ENCODE measurements at regions not wholly inside any gene's neighbourhood (a gene's known extent, or its start where the extent isn't known, plus 50 kb on each side); places are given as distances from the start of the nearest gene placed in this dataset.

DNA sequence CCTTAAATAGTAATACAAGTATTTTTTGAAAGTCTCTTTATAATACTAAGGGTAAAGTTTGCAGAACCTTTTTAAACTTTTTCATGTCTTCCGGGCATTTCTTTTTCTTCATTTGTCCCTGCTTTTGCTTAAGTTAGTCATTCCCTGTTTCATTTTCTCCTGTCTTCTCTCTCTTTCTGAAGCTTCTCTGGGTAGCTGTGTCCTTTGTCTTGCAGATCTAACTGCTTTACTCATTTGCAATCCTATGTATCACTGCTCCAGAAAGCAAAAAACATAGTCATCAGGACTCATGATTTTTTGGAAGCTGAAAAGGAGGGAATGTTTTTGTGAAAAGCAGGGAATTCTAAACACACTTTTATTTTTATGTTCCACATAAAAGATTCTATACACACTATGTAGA, 301.7 kb downstream of the MRPS30 start (continued):
- TF ChIP-seq, protein P1, sequence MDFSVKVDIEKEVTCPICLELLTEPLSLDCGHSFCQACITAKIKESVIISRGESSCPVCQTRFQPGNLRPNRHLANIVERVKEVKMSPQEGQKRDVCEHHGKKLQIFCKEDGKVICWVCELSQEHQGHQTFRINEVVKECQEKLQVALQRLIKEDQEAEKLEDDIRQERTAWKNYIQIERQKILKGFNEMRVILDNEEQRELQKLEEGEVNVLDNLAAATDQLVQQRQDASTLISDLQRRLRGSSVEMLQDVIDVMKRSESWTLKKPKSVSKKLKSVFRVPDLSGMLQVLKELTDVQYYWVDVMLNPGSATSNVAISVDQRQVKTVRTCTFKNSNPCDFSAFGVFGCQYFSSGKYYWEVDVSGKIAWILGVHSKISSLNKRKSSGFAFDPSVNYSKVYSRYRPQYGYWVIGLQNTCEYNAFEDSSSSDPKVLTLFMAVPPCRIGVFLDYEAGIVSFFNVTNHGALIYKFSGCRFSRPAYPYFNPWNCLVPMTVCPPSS (IDR thresholded peaks at IDR 0.05), result no peak
- TF ChIP-seq, protein P2, sequence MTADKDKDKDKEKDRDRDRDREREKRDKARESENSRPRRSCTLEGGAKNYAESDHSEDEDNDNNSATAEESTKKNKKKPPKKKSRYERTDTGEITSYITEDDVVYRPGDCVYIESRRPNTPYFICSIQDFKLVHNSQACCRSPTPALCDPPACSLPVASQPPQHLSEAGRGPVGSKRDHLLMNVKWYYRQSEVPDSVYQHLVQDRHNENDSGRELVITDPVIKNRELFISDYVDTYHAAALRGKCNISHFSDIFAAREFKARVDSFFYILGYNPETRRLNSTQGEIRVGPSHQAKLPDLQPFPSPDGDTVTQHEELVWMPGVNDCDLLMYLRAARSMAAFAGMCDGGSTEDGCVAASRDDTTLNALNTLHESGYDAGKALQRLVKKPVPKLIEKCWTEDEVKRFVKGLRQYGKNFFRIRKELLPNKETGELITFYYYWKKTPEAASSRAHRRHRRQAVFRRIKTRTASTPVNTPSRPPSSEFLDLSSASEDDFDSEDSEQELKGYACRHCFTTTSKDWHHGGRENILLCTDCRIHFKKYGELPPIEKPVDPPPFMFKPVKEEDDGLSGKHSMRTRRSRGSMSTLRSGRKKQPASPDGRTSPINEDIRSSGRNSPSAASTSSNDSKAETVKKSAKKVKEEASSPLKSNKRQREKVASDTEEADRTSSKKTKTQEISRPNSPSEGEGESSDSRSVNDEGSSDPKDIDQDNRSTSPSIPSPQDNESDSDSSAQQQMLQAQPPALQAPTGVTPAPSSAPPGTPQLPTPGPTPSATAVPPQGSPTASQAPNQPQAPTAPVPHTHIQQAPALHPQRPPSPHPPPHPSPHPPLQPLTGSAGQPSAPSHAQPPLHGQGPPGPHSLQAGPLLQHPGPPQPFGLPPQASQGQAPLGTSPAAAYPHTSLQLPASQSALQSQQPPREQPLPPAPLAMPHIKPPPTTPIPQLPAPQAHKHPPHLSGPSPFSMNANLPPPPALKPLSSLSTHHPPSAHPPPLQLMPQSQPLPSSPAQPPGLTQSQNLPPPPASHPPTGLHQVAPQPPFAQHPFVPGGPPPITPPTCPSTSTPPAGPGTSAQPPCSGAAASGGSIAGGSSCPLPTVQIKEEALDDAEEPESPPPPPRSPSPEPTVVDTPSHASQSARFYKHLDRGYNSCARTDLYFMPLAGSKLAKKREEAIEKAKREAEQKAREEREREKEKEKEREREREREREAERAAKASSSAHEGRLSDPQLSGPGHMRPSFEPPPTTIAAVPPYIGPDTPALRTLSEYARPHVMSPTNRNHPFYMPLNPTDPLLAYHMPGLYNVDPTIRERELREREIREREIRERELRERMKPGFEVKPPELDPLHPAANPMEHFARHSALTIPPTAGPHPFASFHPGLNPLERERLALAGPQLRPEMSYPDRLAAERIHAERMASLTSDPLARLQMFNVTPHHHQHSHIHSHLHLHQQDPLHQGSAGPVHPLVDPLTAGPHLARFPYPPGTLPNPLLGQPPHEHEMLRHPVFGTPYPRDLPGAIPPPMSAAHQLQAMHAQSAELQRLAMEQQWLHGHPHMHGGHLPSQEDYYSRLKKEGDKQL (CRISPR knock-in tag; IDR thresholded peaks at IDR 0.05; ENCODE audit: low read depth), result no peak
- TF ChIP-seq CCDC6 (CRISPR knock-in tag; IDR thresholded peaks at IDR 0.05), result no peak
- no peak for TF ChIP-seq ZFP90 (CRISPR knock-in tag; IDR thresholded peaks at IDR 0.05; ENCODE audit: borderline replicate concordance)

DNA sequence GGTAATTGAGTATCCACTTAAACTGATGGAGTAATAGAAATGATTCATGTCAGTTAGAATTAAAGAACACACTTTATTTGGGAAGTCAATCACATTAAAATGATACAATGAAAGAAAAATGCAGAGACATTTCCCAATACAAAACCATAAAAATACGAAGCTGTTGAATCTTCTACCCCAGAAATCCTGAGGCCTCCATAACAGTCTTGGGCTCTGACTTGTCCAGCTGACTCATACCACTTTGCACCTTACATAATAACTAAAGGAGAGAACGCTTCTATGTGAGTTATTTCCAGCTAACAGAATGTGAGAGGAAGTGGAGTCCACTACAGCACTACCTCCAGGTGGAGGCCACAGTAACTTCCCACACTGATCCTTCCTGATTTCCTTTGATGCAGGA, 305.0 kb downstream of the MRPS30 start:
- in situ Hi-C loops (cut with HindIII; ENCODE audit: extremely low pct_ligation_motif_present, low pct_unique_long_range_greater_than_20kb) (no loop called here), intact Hi-C loops (cut with micrococcal nuclease; ENCODE audit: unreplicated experiment) (no loop called here)
- Histone ChIP-seq H3K9me3 (ENCODE audit: low read length) (peaks cover 57% of the 10 kb centered on the region), H3K27ac (ENCODE audit: extremely low read length, insufficient read depth, low read length) (no peak overlapping the region), H3K4me3 (replicated peaks in 1 of 3; ENCODE audit: insufficient read depth in 1 of 3, low read depth in 2 of 3, low read length in 3 of 3) (no peak overlapping the region), H3K36me3 (replicated peaks in 1 of 2; ENCODE audit: control insufficient read depth in 1 of 2, insufficient read depth in 2 of 2, low read length in 2 of 2) (no peaks in the 10 kb centered on the region), H3K4me2 (ENCODE audit: low read depth, low read length) (no peak overlapping the region), H4K20me1 (ENCODE audit: insufficient read depth, low read length) (no peaks in the 10 kb centered on the region), H3K9ac (ENCODE audit: insufficient read depth, low read depth, low read length) (no peak overlapping the region), H3K4me1 (ENCODE audit: insufficient read depth, low read length) (no peaks in the 10 kb centered on the region), H3K27me3 (ENCODE audit: control insufficient read depth in 1 of 2, insufficient read depth in 2 of 2, low read length in 2 of 2) (no peaks in the 10 kb centered on the region), H3K79me2 (ENCODE audit: insufficient read depth, low read length) (no peaks in the 10 kb centered on the region), H2AFZ (ENCODE audit: low read length) (no peak overlapping the region)
- ChIA-PET CTCF (ENCODE audit: low intra/inter-chr PET ratio, low total read pairs) (no interaction called here), POLR2A (no interaction called here)
- ATAC-seq (no peak), DNase-seq (ENCODE audit: low spot score) (no peak), FAIRE-seq (no peak)
- no TSS peak for BruUV-seq (replicated peaks)
- no peak for TF ChIP-seq ZNF737 (CRISPR knock-in tag; IDR thresholded peaks at IDR 0.05; ENCODE audit: borderline replicate concordance)
- TF ChIP-seq ZNF629 (CRISPR knock-in tag; conservative IDR thresholded peaks at IDR 0.05), result no peak
- TF ChIP-seq MBD4 (IDR thresholded peaks at IDR 0.05; ENCODE audit: borderline replicate concordance, low read length), result no peak
- no peak for TF ChIP-seq RFXANK (CRISPR knock-in tag; IDR thresholded peaks at IDR 0.05)
- TF ChIP-seq, protein P3, sequence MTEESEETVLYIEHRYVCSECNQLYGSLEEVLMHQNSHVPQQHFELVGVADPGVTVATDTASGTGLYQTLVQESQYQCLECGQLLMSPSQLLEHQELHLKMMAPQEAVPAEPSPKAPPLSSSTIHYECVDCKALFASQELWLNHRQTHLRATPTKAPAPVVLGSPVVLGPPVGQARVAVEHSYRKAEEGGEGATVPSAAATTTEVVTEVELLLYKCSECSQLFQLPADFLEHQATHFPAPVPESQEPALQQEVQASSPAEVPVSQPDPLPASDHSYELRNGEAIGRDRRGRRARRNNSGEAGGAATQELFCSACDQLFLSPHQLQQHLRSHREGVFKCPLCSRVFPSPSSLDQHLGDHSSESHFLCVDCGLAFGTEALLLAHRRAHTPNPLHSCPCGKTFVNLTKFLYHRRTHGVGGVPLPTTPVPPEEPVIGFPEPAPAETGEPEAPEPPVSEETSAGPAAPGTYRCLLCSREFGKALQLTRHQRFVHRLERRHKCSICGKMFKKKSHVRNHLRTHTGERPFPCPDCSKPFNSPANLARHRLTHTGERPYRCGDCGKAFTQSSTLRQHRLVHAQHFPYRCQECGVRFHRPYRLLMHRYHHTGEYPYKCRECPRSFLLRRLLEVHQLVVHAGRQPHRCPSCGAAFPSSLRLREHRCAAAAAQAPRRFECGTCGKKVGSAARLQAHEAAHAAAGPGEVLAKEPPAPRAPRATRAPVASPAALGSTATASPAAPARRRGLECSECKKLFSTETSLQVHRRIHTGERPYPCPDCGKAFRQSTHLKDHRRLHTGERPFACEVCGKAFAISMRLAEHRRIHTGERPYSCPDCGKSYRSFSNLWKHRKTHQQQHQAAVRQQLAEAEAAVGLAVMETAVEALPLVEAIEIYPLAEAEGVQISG (CRISPR knock-in tag; IDR thresholded peaks at IDR 0.05), result no peak
- no peak for TF ChIP-seq FOXK2 (IDR thresholded peaks at IDR 0.05)
- TF ChIP-seq MED8 (CRISPR knock-in tag; IDR thresholded peaks at IDR 0.05; ENCODE audit: insufficient replicate concordance), result no peak
- no peak for TF ChIP-seq ZNF333 (CRISPR knock-in tag; IDR thresholded peaks at IDR 0.05; ENCODE audit: borderline replicate concordance)
- 5% methylated on average over 2 of the region's 2 CpGs for WGBS (ENCODE audit: low lambda C conversion rate)
